ENCODE measurements at regions not wholly inside any gene's neighbourhood (a gene's known extent, or its start where the extent isn't known, plus 50 kb on each side); places are given as distances from the start of the nearest gene placed in this dataset.

DNA sequence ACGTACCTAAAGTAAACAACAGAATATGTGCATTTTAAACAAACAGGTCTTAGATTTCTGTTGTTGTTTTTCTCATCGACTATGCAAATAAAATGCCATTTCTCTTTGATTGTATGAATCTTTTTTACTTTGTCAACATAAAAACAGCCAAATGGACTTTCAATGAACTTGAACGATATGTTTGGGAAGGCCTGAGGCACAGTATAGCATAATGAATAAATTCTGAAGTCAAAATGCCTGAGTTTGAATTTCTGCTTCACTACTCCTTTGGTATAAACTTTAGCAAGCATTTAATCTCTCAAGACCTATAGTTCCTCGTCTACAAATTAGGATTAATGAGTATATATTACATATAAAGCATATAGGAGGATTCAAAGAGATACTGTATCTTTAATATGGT is 1369.9 kb upstream of the TENM4 start:
- no peak for TF ChIP-seq CTCF (IDR thresholded peaks at IDR 0.05 in 2 of 3, conservative IDR thresholded peaks at IDR 0.05 in 1 of 3; ENCODE audit: control insufficient read depth in 2 of 3, extremely low read depth in 1 of 3, insufficient read depth in 1 of 3, low read depth in 3 of 3, low read length in 3 of 3)
- no peak for TF ChIP-seq RFX5 (IDR thresholded peaks at IDR 0.05; ENCODE audit: low read depth, low read length)
- no peak for TF ChIP-seq FOXM1 (IDR thresholded peaks at IDR 0.05; ENCODE audit: low read depth, low read length)
- no peak for TF ChIP-seq CEBPB (IDR thresholded peaks at IDR 0.05; ENCODE audit: borderline replicate concordance in 1 of 2, low read depth in 2 of 2, low read length in 2 of 2)
- TF ChIP-seq EZH2 (IDR thresholded peaks at IDR 0.05; ENCODE audit: borderline replicate concordance, control insufficient read depth, low read depth, low read length): no peak
- TF ChIP-seq SREBF2 (IDR thresholded peaks at IDR 0.05; ENCODE audit: low read length): no peak
- TF ChIP-seq, protein P1, sequence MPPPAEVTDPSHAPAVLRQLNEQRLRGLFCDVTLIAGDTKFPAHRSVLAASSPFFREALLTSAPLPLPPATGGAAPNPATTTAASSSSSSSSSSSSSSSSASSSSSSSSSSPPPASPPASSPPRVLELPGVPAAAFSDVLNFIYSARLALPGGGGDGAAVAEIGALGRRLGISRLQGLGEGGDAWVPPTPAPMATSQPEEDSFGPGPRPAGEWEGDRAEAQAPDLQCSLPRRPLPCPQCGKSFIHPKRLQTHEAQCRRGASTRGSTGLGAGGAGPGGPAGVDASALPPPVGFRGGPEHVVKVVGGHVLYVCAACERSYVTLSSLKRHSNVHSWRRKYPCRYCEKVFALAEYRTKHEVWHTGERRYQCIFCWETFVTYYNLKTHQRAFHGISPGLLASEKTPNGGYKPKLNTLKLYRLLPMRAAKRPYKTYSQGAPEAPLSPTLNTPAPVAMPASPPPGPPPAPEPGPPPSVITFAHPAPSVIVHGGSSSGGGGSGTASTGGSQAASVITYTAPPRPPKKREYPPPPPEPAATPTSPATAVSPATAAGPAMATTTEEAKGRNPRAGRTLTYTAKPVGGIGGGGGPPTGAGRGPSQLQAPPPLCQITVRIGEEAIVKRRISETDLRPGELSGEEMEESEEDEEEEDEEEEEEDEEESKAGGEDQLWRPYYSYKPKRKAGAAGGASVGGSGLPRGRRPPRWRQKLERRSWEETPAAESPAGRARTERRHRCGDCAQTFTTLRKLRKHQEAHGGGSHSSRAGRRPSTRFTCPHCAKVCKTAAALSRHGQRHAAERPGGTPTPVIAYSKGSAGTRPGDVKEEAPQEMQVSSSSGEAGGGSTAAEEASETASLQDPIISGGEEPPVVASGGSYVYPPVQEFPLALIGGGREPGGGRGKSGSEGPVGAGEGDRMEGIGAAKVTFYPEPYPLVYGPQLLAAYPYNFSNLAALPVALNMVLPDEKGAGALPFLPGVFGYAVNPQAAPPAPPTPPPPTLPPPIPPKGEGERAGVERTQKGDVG (CRISPR knock-in tag; IDR thresholded peaks at IDR 0.05): no peak
- TF ChIP-seq, protein P2, sequence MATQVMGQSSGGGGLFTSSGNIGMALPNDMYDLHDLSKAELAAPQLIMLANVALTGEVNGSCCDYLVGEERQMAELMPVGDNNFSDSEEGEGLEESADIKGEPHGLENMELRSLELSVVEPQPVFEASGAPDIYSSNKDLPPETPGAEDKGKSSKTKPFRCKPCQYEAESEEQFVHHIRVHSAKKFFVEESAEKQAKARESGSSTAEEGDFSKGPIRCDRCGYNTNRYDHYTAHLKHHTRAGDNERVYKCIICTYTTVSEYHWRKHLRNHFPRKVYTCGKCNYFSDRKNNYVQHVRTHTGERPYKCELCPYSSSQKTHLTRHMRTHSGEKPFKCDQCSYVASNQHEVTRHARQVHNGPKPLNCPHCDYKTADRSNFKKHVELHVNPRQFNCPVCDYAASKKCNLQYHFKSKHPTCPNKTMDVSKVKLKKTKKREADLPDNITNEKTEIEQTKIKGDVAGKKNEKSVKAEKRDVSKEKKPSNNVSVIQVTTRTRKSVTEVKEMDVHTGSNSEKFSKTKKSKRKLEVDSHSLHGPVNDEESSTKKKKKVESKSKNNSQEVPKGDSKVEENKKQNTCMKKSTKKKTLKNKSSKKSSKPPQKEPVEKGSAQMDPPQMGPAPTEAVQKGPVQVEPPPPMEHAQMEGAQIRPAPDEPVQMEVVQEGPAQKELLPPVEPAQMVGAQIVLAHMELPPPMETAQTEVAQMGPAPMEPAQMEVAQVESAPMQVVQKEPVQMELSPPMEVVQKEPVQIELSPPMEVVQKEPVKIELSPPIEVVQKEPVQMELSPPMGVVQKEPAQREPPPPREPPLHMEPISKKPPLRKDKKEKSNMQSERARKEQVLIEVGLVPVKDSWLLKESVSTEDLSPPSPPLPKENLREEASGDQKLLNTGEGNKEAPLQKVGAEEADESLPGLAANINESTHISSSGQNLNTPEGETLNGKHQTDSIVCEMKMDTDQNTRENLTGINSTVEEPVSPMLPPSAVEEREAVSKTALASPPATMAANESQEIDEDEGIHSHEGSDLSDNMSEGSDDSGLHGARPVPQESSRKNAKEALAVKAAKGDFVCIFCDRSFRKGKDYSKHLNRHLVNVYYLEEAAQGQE (IDR thresholded peaks at IDR 0.05; ENCODE audit: low read depth, low read length): no peak
